ENCODE measurements at regions not wholly inside any gene's neighbourhood (a gene's known extent, or its start where the extent isn't known, plus 50 kb on each side); places are given as distances from the start of the nearest gene placed in this dataset.

- no peak for TF ChIP-seq CTCF (IDR thresholded peaks at IDR 0.05; ENCODE audit: insufficient read depth, low read length, poor library complexity, severe bottlenecking)
- no peak for TF ChIP-seq EZH2phosphoT487 (conservative IDR thresholded peaks at IDR 0.05; ENCODE audit: low read length)
Observed at GRCh38 chr1:38360807-38361206, 314.2 kb upstream of the POU3F1 start.
